NT2/D1 (cell line): ENCODE measurements at regions not wholly inside any gene's neighbourhood (a gene's known extent, or its start where the extent isn't known, plus 50 kb on each side); places are given as distances from the start of the nearest gene placed in this dataset.

Source experiments
- SUZ12 ChIP-seq: IDR thresholded peaks from 2 replicates; pipeline ENCODE4 v1.6.1; 2011; ENCODE audit not compliant: insufficient read length, insufficient read depth; ENCODE audit errors: extremely low read depth
- YY1 ChIP-seq: IDR thresholded peaks from 2 replicates; pipeline ENCODE4 v1.6.1; 2011; ENCODE audit not compliant: insufficient read length, insufficient read depth
- ZNF274 ChIP-seq: IDR thresholded peaks from 2 replicates; pipeline ENCODE4 v1.6.1; 2011; ENCODE audit warnings: mild to moderate bottlenecking, low read depth, low read length

DNA sequence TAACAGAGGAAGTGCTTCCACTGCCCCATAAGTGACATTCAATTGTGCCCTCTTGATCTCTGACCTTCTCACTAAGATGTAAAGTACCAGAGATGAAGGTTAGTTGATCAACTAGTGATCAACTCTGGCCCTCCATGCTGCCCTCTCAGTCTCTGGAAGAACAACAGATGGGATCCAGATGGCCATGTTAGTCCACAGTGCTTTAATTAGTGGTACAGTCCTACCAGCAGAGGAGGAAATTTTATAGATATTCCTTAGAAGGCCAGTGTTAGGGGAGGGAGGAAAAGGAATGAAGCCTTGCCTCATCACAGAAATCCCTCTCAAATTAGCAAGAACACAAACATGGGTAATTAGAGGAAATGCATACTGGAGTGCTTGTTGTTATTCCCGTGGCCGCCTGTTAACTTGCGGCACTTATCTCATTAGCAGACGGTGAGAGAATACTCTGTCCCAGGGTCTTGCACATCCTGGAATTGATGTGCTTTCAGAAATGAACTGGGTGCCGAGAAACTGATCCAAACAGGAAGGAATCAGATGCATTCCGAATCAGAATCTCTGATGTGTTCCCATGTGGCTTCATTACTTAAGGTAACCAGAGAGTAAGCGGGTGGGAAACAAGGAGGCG lies 91.1 kb upstream of the RGS4 start:
- TF ChIP-seq YY1, result no peak
- TF ChIP-seq SUZ12, result no peak
- TF ChIP-seq ZNF274, result no peak
